ENCODE measurements at regions not wholly inside any gene's neighbourhood (a gene's known extent, or its start where the extent isn't known, plus 50 kb on each side); places are given as distances from the start of the nearest gene placed in this dataset.

GRCh38 chr2:118168615-118169014 is 80.3 kb downstream of the INSIG2 start:
- H3K36me3 ChIP-seq (replicated peaks in 1 of 2) = no peaks in the 10 kb centered on the region
- peaks cover 3 to 6% of the 10 kb centered on the region in 2 donors for H3K4me1 ChIP-seq (replicated peaks in 1 of 2)
- no peaks in the 10 kb centered on the region for H3K27me3 ChIP-seq
- 77 to 92% (median 83%) methylated on average over 3 of the region's 3 CpGs for WGBS, 4 donors
- intact Hi-C loops (cut with DNase I) = no loop called here
- H3K27ac ChIP-seq = no peak overlapping the region
- no peaks in the 10 kb centered on the region for H3K9me3 ChIP-seq (replicated peaks in 1 of 3)
- TF ChIP-seq CTCF (IDR thresholded peaks at IDR 0.05) (no peak), POLR2A (IDR thresholded peaks at IDR 0.05) (no peak)
- DNase-seq = no peak
- H3K4me3 ChIP-seq = no peak overlapping the region

GRCh38 chr2:118167026-118167425 is 78.8 kb downstream of the INSIG2 start:
- Histone ChIP-seq H3K36me3 (replicated peaks in 1 of 2) (no peaks in the 10 kb centered on the region), H3K27me3 (no peaks in the 10 kb centered on the region), H3K4me1 (replicated peaks in 1 of 2) (peaks cover 3 to 6% of the 10 kb centered on the region in 2 donors), H3K4me3 (no peak overlapping the region), H3K27ac (no peak overlapping the region), H3K9me3 (replicated peaks in 1 of 3) (no peaks in the 10 kb centered on the region)
- 72 to 74% (median 73%) methylated on average over 2 of the region's 2 CpGs for WGBS, 4 donors
- DNase-seq = no peak
- no peak for TF ChIP-seq POLR2A (IDR thresholded peaks at IDR 0.05)
- no peak for TF ChIP-seq CTCF (IDR thresholded peaks at IDR 0.05)
- intact Hi-C loops (cut with DNase I) = no loop called here

GRCh38 chr2:118166242-118166641 is 78.0 kb downstream of the INSIG2 start:
- H3K9me3 ChIP-seq (replicated peaks in 1 of 3) = no peaks in the 10 kb centered on the region
- DNase-seq = no peak
- H3K36me3 ChIP-seq (replicated peaks in 1 of 2) = no peaks in the 10 kb centered on the region
- no peak overlapping the region for H3K4me3 ChIP-seq
- H3K27me3 ChIP-seq = no peaks in the 10 kb centered on the region
- intact Hi-C loops (cut with DNase I) = no loop called here
- TF ChIP-seq CTCF (IDR thresholded peaks at IDR 0.05) (no peak), POLR2A (IDR thresholded peaks at IDR 0.05) (no peak)
- H3K27ac ChIP-seq = no peak overlapping the region
- H3K4me1 ChIP-seq (replicated peaks in 1 of 2) = peaks cover 3 to 6% of the 10 kb centered on the region in 2 donors

GRCh38 chr2:118165595-118165994 is 77.3 kb downstream of the INSIG2 start:
- Histone ChIP-seq H3K4me1 (replicated peaks in 1 of 2) (peaks cover 3 to 6% of the 10 kb centered on the region in 2 donors), H3K4me3 (no peak overlapping the region), H3K27ac (no peak overlapping the region), H3K36me3 (replicated peaks in 1 of 2) (no peaks in the 10 kb centered on the region), H3K27me3 (no peaks in the 10 kb centered on the region), H3K9me3 (replicated peaks in 1 of 3) (no peaks in the 10 kb centered on the region)
- DNase-seq = no peak
- intact Hi-C loops (cut with DNase I) = no loop called here
- no peak for TF ChIP-seq POLR2A (IDR thresholded peaks at IDR 0.05)
- TF ChIP-seq CTCF (IDR thresholded peaks at IDR 0.05) = no peak
- 88 to 97% (median 92%) methylated on average over 2 of the region's 2 CpGs for WGBS, 4 donors

All from adrenal gland (tissue), 9 donors.